ENCODE measurements at regions not wholly inside any gene's neighbourhood (a gene's known extent, or its start where the extent isn't known, plus 50 kb on each side); places are given as distances from the start of the nearest gene placed in this dataset.

DNA sequence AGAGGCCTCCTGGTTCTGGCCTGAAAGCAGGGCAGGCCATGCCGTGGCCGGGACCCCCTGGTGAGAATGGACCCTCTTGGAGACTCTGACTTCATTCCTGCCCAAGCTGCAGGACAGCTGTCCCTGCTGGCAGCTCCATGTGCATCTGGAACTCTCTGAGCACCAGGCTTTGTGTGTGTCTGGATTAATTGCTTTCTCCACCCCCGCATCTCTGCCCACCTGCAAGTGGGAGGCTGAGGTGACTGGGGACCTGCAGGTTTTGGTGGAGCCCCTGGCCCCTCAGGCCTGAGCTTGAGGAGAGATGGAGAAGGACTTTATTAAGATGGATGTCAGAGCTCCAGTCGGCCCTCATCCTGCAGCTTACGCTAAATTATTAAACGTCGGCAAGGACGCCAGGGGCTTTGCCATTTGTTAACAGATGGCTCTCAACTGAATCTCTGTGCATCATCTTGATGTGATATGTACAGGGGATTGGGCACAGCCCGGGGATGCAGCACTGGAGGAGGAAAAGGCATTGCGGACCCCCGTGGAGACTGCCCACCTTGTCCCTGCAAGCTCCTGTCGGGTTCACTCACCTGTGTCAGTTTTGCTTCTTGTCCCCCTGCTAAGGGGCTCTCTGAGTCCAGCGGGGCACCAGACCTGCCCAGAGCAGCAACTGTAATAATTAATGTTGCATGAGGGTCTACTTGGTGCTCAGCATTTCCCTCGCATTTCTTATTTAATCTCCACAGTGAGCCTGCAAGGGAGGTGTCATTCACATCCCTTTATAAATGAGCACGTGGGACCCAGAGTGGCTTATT, 154.1 kb upstream of the RPL38 start:
- intact Hi-C loops (cut with DNase I; ENCODE audit: low total_unique reads): no loop called here

GRCh38 chr17:74049967-74050458, 153.5 kb upstream of the RPL38 start:
- WGBS, 2 donors (ENCODE audit: low coverage in 1 of 2): 38 to 41% methylated on average over 2 to 10 of the region's 10 CpGs
- in situ Hi-C loops (cut with MboI; ENCODE audit: low pct_ligation_motif_present in 1 of 4, low pct_unique_long_range_greater_than_20kb in 1 of 4, low sequenced_read_pairs in 3 of 4): no loop called here
- peaks cover 31% of the 10 kb centered on the region for H3K27me3 ChIP-seq

More for the DNA sequence above, 154.1 kb upstream of the RPL38 start:
- peaks cover 31% of the 10 kb centered on the region for H3K27me3 ChIP-seq
- DNase-seq: no peak
- H3K9me3 ChIP-seq: no peaks in the 10 kb centered on the region
- in situ Hi-C loops (cut with MboI; ENCODE audit: low pct_ligation_motif_present in 1 of 4, low pct_unique_long_range_greater_than_20kb in 1 of 4, low sequenced_read_pairs in 3 of 4): no loop called here
- H3K36me3 ChIP-seq: no peaks in the 10 kb centered on the region
- WGBS, 2 donors (ENCODE audit: low coverage in 1 of 2): 77% methylated on average over 5 to 15 of the region's 15 CpGs
- H3K27ac ChIP-seq: no peak overlapping the region
- TF ChIP-seq, protein P1, sequence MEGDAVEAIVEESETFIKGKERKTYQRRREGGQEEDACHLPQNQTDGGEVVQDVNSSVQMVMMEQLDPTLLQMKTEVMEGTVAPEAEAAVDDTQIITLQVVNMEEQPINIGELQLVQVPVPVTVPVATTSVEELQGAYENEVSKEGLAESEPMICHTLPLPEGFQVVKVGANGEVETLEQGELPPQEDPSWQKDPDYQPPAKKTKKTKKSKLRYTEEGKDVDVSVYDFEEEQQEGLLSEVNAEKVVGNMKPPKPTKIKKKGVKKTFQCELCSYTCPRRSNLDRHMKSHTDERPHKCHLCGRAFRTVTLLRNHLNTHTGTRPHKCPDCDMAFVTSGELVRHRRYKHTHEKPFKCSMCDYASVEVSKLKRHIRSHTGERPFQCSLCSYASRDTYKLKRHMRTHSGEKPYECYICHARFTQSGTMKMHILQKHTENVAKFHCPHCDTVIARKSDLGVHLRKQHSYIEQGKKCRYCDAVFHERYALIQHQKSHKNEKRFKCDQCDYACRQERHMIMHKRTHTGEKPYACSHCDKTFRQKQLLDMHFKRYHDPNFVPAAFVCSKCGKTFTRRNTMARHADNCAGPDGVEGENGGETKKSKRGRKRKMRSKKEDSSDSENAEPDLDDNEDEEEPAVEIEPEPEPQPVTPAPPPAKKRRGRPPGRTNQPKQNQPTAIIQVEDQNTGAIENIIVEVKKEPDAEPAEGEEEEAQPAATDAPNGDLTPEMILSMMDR (IDR thresholded peaks at IDR 0.05): no peak
- TF ChIP-seq POLR2A (IDR thresholded peaks at IDR 0.05): no peak
- TF ChIP-seq EP300 (IDR thresholded peaks at IDR 0.05; ENCODE audit: low read depth): no peak
- TF ChIP-seq POLR2AphosphoS5 (IDR thresholded peaks at IDR 0.05): no peak
- no peaks in the 10 kb centered on the region for H3K4me1 ChIP-seq
- H3K4me3 ChIP-seq: no peak overlapping the region

DNA sequence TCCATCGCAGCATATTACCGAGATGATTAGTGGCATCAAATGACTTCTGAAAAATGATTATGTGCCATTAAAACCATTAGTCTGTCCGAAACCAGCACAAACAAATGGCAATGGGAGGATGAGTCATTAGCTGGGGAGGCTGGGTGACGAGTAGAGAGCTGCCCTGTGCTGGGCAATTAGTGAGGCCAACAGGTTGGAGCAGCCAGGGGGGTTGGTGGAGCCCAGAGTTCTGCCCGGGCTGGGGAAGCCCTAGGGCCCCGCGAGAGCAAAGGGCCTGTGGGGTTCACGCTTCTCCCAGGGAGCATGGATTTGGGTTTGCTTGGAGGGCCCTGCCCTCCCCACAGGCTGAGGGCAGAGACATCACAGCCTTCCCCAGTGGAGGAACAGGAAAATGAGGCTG, 152.1 kb upstream of the RPL38 start:
- in situ Hi-C loops (cut with MboI; ENCODE audit: low pct_ligation_motif_present in 1 of 4, low pct_unique_long_range_greater_than_20kb in 1 of 4, low sequenced_read_pairs in 3 of 4): no loop called here
- no peak for DNase-seq
- 59 to 74% methylated on average over 5 to 8 of the region's 8 CpGs for WGBS, 2 donors (ENCODE audit: low coverage in 1 of 2)
- no peak for TF ChIP-seq POLR2A (IDR thresholded peaks at IDR 0.05)
- no peak for TF ChIP-seq EP300 (IDR thresholded peaks at IDR 0.05; ENCODE audit: low read depth)
- TF ChIP-seq POLR2AphosphoS5 (IDR thresholded peaks at IDR 0.05): no peak
- intact Hi-C loops (cut with DNase I; ENCODE audit: low total_unique reads): no loop called here
- no peaks in the 10 kb centered on the region for H3K36me3 ChIP-seq
- H3K4me1 ChIP-seq: no peaks in the 10 kb centered on the region
- H3K27me3 ChIP-seq: peaks cover 31% of the 10 kb centered on the region
- no peak overlapping the region for H3K4me3 ChIP-seq
- no peaks in the 10 kb centered on the region for H3K9me3 ChIP-seq
- H3K27ac ChIP-seq: no peak overlapping the region

More at GRCh38 chr17:74049967-74050458, 153.5 kb upstream of the RPL38 start:
- H3K9me3 ChIP-seq: no peaks in the 10 kb centered on the region
- H3K4me3 ChIP-seq: no peak overlapping the region
- H3K36me3 ChIP-seq: no peaks in the 10 kb centered on the region
- no peak overlapping the region for H3K27ac ChIP-seq
- no peak for DNase-seq
- no peak for TF ChIP-seq POLR2AphosphoS5 (IDR thresholded peaks at IDR 0.05)
- TF ChIP-seq POLR2A (IDR thresholded peaks at IDR 0.05): no peak
- TF ChIP-seq EP300 (IDR thresholded peaks at IDR 0.05; ENCODE audit: low read depth): no peak
- TF ChIP-seq, protein P1 (IDR thresholded peaks at IDR 0.05): no peak
- H3K4me1 ChIP-seq: no peaks in the 10 kb centered on the region
- intact Hi-C loops (cut with DNase I; ENCODE audit: low total_unique reads): no loop called here

- 61% methylated on average over 21 of the region's 21 CpGs; no CpG with 5 or more reads in 1 of the 2 donors for WGBS, 2 donors (ENCODE audit: low coverage in 1 of 2)
- Histone ChIP-seq H3K27me3 (peaks cover 39% of the 10 kb centered on the region), H3K4me3 (no peak overlapping the region), H3K9me3 (no peaks in the 10 kb centered on the region), H3K27ac (no peak overlapping the region), H3K4me1 (no peaks in the 10 kb centered on the region), H3K36me3 (no peaks in the 10 kb centered on the region)
- DNase-seq: no peak
- intact Hi-C loops (cut with DNase I; ENCODE audit: low total_unique reads) (no loop called here), in situ Hi-C loops (cut with MboI; ENCODE audit: low pct_ligation_motif_present in 1 of 4, low pct_unique_long_range_greater_than_20kb in 1 of 4, low sequenced_read_pairs in 3 of 4) (no loop called here)
- TF ChIP-seq, protein P1 (IDR thresholded peaks at IDR 0.05): no peak
- TF ChIP-seq POLR2A (IDR thresholded peaks at IDR 0.05): no peak
- no peak for TF ChIP-seq POLR2AphosphoS5 (IDR thresholded peaks at IDR 0.05)
- no peak for TF ChIP-seq EP300 (IDR thresholded peaks at IDR 0.05; ENCODE audit: low read depth)
Observed at GRCh38 chr17:74052993-74053711, 150.3 kb upstream of the RPL38 start.

Measured in transverse colon (tissue), 4 donors.